NCI-H2081 treated with DMSO at 0.1 percent for 48 hours (cell line): ENCODE measurements at regions not wholly inside any gene's neighbourhood (a gene's known extent, or its start where the extent isn't known, plus 50 kb on each side); places are given as distances from the start of the nearest gene placed in this dataset.
"Not testable (repeated sequence)": the region's sequence is repeated elsewhere in the genome, so short reads cannot be mapped to it uniquely, and the experiment has no call there.

Experiments
- DNase-seq: peaks from one replicate; lab custom pipeline; 2025; lab: John Stamatoyannopoulos, UW

DNA sequence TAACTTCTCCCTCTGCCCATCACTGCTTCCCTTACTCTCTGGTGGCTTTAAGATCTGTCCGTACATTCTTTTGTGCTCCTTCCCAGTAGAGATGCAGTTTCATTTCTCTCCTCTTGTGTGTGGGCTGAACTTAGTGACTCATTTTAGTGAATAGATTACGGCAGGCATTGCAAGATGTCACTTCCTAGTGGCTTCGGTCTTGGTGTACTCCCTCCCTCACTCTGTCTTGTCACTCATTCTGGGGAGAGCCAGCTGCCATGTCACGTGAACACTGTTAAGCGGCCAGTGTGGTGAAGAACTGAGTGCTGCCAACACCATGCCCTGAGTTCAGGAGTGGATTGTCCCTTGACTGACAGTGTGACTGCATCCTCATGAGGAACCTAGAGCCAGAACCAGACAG, 115.9 kb downstream of the OTOR start:
- no peak for DNase-seq

DNA sequence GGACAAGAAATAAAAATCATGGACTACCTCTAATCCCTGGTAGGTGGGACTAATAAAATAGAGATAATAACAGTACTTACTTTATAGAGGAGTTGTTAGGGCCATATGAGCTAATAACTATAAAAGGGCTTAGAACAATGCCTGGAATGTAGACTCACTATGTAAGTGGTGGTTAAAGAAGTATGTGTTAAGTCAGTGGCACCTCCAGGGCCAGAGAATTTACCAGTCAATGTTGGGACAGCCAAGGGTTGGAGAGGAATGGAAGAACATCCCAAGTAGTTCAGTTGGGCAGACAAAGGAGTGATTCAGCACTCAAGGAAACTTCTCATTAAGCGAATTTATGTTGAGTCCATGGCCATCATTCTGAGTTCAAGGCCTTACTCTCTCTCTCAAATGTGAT, 116.8 kb downstream of the OTOR start:
- no peak for DNase-seq

DNA sequence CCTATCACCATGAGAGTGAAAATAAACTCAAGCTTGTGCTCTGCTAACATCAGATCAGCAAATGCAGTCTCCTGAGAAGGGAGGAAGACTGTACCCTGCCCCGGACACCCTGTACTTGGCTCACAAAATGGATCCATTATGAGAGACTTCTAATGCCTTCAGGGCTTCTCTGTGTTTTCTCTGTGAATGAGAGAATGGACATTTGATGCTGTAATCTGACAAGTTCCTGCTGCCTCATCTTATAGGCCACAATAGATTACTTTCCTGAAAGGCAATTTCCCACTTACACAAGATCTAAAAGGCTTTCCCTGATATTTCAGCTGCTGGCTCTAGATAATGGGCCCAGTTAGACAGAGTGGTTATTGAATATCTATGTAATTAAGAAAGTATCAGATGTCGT, 117.2 kb downstream of the OTOR start:
- DNase-seq, result peak; percentile 16

DNA sequence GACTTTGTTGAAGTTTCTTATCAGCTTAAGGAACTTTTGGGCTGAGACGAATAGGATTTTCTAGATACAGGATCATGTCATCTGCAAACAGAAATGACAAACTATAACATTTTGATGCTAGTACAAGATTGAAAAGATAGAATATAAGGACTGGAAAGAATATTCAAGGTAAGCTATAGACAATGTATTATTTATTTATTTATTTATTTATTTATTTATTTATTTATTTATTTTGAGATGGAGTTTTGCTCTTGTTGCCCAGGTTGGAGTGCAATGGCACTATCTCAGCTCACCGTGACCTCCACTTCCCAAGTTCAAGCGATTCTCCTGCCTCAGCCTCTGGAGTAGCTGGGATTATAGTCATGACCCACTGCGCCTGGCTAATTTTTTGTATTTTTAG, 125.0 kb downstream of the OTOR start:
- not testable (repeated sequence) for DNase-seq

DNA sequence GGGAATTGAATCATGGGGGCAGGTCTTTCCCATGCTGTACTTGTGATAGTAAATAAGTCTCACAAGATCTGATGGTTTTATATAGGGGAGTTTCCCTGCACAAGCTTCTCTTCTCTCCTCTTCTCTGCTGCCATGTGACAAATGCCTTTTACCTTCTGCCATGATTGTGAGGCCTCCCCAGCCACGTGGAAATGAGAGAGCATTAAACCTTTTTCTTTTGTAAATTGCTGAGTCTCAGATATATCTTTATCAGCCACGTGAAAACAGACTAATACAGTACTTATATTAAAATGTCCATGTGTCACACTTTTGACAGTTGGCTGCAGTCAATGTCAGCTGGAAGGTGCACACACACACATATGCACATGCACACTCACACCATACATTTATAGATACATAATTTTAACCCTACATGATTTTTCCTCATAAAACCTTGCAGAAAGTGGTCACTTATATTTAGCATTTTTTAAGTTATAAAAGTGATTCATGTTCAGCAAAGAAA, 128.9 kb downstream of the OTOR start:
- DNase-seq, result no peak

DNA sequence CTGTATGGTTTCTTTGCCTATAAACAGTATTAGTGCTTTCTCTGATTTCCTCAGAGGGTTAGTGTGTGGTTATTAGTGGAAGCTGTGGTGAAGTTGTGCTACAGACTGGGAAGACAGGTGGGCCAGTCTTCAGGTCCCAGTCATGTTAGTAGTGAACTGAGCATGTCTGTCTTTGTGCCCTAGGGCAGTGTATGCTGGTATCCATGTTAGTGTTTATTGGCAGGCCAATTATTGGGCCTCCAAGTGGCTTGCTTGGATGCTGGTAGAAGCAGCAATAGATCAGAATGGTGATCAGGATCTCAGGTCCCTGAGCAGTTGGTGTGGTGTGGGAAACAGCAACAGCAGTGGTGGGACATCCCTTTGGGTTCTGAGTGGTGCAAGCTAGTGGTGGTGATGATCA, 137.6 kb downstream of the OTOR start:
- no peak for DNase-seq

DNA sequence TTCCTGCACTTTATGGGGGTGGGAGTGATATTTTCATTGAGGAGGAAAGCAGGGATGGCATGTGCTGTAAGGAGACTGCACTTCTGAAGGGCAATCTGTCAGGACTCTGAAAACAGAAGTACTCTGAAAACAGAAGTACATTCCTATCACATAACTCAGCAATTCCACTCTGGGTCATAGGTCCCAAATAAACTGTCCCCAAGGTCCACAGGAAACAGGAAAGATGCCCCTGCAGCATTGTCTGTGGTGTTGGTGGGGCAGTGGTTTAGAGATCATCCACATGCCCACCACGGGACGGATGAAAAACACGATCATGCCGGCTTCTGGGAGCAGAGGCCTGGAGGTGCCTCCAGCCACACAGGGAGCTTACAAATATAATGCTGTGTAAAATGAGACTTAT, 150.3 kb downstream of the OTOR start:
- DNase-seq, result no peak

DNA sequence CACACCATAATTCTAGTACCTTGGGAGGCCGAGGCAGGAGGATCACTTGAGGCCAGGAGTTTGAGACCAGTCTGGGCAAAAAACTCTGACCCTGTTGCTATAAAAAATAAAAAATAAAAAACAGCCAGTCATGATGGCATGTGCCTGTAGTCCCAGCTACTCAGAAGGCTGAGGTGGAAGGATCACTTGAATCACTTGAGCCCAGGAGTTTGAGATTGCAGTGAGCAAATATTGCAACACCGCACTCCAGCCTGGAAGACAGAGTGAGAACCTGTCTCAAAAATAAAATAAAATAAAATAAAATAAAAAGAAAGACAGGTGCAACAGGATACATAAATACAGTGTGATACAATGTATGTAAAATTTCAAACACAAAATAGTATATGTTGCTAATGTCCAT, 154.5 kb downstream of the OTOR start:
- no peak for DNase-seq

DNA sequence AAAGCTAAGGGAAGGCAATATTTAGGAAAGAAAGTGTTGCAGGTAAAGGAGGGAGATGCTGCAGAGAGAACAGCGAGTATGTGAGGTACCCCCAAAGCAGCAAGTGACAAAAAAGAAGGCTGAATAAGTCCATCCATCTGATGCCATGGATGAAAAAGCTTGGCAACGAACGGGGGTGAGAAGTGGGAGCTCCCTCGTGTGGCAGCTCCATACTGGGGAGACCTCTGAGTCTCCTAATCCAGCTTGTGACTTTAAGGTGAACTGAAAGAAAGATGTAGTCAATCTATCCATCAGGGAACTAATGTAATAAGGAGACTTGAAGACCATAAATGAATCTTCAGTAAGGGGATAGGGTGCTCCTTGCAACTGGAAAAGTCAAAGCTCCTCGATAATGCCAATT, 156.6 kb downstream of the OTOR start:
- no peak for DNase-seq

DNA sequence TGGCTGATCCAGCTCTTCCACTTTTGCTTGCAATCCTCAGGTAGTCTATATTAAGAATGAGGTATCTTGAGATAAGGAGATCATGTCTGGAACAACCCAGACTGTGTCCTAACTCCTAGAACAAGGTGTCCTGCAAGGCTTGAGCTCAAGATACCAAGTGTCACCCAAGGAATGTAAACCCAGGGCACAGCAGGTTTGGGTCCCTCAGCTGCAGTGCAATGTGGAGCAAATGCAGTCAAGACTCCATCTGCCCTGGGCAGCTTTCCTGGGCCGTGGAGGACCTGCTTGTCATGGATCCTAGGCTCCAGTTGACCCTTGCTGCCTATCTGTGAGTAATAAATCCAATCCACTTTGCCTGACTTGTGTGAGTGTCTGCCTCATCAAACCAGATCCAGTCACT, 166.1 kb downstream of the OTOR start:
- no peak for DNase-seq

DNA sequence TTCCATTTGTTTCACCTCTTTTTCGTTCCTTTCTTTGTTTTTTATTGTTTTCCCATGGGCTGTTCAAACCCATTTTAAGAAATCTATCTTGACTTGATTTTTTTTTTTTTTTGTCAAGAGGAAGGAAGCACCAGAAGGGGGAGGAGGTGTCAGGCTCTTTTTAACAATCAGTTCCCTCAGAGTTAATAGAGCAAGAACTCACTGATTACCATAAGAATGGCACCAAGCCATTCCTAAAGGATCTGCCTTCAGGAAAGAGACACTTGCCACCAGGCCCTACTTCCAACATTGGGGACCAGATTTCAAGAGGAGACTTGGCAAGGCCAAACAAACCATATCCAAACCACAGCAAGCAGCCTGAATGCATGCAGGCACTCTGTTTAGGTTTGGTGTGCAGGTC, 168.0 kb downstream of the OTOR start:
- no peak for DNase-seq

DNA sequence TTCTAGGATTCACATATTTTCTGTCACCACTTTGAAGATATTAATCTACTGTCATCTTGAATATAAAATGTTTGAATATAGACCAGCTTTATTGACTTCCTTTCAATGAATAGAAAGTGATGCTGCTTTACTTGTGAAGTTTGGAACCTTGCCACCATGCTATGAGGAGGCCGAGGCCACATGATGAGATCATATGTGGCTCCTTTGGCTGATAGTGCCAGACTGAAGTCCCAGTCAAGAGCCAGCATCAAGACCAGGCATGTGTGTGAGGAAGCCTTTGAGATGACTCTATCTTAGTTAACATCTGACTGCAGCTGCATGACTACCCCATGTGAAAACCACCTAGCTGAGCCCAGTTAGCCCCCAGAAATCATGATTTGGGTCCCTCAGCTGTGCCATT, 169.5 kb downstream of the OTOR start:
- no peak for DNase-seq

DNA sequence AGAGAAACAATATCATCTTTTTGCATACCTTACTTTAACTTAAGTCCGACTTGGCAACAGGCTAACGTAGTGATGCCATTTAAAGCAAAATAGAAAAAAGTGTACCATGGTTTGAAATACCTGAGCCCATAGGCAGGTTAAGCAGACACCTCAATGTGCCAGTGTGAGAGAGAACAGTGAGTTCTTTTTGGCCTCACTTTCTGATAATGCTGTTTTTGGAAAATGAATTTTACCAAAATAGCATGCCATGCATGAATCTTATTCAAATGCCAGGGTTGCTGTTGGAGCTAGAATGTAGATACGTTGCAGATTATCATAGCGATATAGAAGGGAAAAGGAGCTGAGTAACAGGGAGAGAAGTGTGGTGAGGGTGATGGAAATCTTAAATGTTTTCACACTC, 170.2 kb downstream of the OTOR start:
- DNase-seq, result no peak

DNA sequence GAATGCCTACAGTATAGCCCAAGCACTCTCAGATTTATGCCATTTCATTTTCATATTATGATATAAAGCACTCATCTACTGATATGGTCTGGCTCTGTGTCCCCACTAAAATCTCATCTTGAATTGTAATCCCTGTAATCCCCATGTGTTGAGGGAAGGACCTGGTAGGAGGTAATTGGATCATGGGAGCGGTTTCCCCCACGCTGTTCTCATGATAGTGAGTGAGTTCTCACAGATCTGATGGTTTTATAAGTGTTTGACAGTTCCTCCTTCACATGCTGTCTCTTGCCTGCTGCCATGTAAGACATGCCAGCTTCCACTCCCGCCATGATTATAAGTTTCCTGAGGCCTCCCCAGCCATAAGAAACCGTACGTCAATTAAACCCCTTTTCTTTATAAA, 171.7 kb downstream of the OTOR start:
- no peak for DNase-seq

DNA sequence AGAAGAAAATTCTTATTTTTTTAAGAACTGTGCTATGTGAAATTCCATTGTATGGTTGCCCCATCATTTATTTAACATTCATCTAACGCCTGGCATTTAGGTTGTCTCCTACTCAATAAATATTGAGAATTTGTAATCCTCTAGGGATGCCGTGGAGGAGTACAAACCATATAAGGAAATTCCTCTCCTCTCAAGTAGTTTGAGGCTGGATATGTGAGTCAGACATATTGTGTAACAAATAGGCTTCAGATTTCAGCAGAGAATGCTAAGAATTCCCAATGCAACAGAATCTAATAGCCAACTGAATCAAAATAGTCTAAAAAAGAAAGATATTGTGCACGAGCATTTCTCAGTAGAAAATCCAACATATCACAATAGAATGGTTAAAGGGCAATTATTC, 174.7 kb downstream of the OTOR start:
- no peak for DNase-seq

DNA sequence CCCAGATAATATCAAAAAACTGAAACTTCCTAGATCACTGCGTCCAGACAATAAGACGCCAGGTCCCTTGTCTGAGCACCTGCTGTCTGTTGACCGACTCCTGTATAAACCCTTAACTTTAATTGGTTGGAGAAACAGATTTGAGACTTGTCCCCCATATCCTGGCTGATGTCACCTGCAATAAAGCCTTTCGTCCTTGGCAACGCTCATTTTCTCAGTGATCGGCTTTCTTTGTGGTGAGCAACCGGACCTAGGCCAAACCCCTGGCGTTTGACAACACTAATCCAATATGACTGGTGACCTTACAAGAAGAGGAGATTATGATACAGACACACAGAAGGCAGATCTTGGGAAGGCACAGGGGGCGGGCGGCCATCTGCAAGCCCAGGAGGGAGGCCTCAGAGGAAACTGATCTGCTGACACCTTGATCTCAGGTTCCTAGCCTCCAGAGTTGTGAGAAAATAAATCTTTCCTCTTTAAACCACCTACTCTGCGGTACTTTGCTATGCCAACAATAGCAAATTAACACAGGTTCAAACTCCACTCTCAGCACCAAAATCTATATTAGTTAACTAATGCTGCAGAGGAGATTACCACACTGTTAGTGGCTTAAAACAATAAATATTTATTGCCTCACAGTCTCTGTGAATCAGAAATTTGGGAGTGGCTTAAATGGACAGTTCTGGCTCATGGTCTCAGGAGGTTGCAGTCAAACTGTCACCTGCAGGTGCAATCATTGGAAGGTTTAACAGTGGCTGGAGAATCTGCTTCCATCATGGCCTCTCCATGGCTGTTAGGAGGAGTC, 178.7 kb downstream of the OTOR start:
- DNase-seq, result no peak

DNA sequence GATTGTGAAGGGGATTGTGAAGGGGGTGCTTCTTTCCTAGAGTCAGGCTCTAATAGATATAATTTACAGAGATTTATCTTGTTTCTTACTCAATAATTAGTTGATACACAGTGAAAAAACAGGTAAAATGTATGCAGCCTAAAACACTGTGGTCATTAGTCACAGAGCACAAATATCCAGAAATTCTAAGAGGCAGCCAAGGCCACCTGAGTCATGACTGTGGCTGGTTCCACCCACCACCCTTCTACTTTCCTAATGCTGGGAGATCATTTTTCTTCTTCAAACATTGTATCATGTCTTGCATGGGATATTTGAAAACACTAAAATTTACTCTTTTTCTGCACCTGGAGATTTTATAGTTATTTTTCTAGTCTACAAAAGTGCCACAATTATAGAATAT, 181.6 kb downstream of the OTOR start:
- DNase-seq, result no peak

DNA sequence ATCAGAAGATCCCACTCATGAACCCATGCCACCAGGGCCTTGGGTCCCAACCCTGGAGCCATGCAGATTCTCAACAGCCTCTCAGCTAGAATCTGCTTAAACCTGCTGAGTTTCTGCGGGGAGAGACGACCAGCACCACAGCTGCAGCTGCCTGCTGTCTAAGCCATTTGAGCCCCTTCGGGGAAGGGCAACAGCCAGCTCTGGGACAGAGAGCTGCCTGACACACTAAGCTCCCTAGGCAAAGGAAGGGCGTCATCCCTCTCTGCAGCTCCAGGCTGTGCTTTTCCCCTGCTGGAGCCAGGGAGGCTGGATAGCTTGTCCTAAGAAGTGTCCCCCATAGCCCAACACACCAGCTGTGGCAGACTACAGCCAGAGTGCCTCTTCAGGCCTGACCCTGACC, 182.5 kb downstream of the OTOR start:
- no peak for DNase-seq

DNA sequence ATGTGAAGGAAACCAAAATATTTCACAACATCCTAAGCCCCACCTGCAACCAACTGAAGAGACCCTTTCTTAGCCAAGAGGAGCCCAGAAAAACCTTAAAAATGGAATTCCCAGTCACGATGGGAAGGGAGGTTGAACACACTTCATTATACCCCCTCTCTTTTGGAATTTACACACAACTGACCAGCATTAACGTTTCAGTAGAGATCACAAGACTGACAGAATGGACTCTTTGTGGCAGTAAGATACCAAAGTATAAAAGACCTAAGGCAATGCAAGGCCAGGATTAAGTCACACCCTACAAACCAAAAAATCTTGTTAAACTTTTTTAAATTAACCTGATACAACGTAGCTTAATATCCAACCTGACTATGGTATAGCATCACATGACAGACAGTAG, 190.9 kb downstream of the OTOR start:
- DNase-seq, result no peak

DNA sequence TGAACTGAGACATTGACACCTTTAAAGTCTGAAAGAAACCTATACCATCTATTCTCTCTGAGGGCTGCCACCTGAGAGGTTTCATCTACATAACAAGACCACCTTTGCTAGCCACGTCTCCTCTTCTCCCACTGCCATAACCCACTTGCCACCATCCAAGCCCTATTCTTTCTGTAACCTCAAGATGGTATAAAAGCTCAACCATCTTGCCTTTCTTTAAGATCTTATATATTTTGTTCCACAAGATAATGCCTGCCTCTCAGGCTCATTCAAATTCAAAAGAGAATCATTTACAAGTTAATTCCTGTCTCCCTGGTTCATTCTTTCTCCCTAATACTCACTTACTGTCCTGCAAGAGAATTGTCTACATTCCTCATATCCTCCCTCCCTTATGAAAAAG, 192.5 kb downstream of the OTOR start:
- no peak for DNase-seq

DNA sequence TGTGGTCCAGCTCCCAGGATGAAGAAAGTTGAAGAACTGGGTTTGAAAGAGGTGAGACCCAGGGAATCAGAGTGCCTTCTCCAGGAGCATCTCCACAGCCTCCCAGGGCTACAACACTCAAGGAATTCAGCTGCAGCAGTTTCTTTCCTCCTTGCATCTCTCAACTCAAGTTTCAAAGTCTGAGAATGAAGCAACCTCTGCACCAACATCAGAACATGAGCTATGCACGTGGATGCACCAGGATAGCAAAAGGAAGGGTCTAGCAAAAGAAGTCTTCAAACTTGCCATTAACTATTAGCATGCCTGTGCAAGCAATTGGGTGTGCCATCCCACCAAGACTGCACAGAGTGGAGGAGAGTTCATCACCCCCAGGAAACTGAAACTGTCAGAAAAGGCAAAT, 193.9 kb downstream of the OTOR start:
- DNase-seq, result no peak

DNA sequence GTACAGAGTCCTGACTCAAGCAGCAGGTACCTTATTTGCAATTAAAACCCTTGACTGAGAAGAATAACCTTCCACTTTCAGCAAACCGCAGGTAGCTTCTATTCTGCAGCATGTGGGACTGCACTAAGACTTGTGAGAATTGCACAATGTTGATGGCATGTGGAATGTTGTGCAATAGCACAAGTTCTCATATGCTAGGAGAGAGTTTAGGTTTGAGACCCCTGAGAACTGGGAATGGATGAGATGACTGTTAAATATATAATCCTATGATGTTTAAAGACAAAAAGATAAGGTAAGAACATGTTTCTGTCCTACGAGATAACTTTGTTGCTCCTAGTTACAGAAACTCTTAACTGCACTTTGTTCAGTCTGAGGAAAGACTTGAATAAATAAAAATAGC, 194.6 kb downstream of the OTOR start:
- DNase-seq, result no peak

DNA sequence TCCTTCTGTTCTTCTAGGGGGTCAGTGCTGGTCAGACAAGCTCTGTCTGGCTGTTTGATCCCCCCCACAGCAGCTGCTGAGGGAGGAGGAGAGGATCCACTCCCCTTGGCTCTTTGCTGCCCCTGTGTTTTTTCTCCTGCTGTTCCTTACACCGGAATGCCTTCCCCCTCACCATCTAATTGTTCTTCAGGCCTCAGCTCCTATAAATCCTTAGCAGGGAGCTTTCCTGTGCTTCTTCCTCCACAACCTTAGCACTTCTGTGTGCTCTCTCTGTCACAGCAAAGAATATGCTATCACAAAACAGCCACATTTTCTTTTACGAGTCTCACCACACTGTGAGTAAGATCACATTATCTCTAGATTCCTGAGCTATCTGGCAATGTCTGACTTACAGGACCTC, 196.6 kb downstream of the OTOR start:
- DNase-seq, result no peak

DNA sequence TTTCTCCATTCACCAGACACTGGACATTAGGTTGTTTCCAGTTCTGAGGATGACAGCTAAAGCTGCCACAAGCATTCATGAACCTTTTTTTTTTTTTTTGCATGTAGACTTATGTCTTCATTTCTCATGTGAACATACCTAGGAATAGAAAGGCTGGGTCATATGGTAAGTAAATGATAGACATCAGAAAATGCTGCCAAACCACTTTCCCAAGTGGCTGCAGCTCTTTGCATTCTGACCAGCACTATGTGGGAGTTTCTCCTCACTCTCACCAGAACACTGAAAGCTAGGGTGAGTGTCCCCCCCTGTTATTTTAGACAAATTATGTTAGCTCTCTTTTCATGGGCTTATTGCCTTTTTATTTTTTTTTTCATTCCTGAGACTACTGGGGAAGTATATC, 197.5 kb downstream of the OTOR start:
- DNase-seq, result no peak
